Fibroblast of skin of left quadriceps (primary cell): ENCODE measurements at regions not wholly inside any gene's neighbourhood (a gene's known extent, or its start where the extent isn't known, plus 50 kb on each side); places are given as distances from the start of the nearest gene placed in this dataset.
"Not testable (repeated sequence)": the region's sequence is repeated elsewhere in the genome, so short reads cannot be mapped to it uniquely, and the experiment has no call there.

ENCODE experiments used
- DNase-seq, 2 experiments: peaks; one replicate each; pipeline ENCODE4 v3.0.0-alpha.2; 2013; ENCODE audit warnings: low read depth in 2 of 2

- DNase-seq, result no peak
Measured at GRCh38 chr1:55825461-55825860, 610.3 kb upstream of the USP24 start.

GRCh38 chr1:55824251-55824640 is 609.1 kb upstream of the USP24 start:
- DNase-seq, result no peak

GRCh38 chr1:55823541-55824250 is 608.5 kb upstream of the USP24 start:
- no peak for DNase-seq

- DNase-seq, result no peak
Measured at GRCh38 chr1:55822891-55823290, 607.7 kb upstream of the USP24 start.

- no peak for DNase-seq
Measured at GRCh38 chr1:55821234-55821633, 606.1 kb upstream of the USP24 start.

GRCh38 chr1:55820501-55820900 is 605.3 kb upstream of the USP24 start:
- no peak for DNase-seq

- no peak for DNase-seq
Measured at GRCh38 chr1:55819011-55819410, 603.8 kb upstream of the USP24 start.

- no peak for DNase-seq
Measured at GRCh38 chr1:55816456-55817426, 601.6 kb upstream of the USP24 start.

GRCh38 chr1:55815745-55816455 is 600.7 kb upstream of the USP24 start:
- no peak for DNase-seq

- no peak for DNase-seq
Measured at GRCh38 chr1:55814967-55815366, 599.8 kb upstream of the USP24 start.

- peak; percentile 49 to 55 for DNase-seq
Measured at GRCh38 chr1:55813618-55814017, 598.5 kb upstream of the USP24 start.

- DNase-seq, result no peak
Measured at GRCh38 chr1:55812281-55812680, 597.1 kb upstream of the USP24 start.

GRCh38 chr1:55808263-55808662 is 593.1 kb upstream of the USP24 start:
- no peak for DNase-seq

- DNase-seq, result no peak
Measured at GRCh38 chr1:55803429-55803828, 588.3 kb upstream of the USP24 start.

- DNase-seq, result no peak
Measured at GRCh38 chr1:55801481-55801880, 586.3 kb upstream of the USP24 start.

GRCh38 chr1:55800503-55800902 is 585.3 kb upstream of the USP24 start:
- DNase-seq, result no peak

GRCh38 chr1:55793856-55794255 is 578.7 kb upstream of the USP24 start:
- DNase-seq, result no peak

GRCh38 chr1:55792870-55793269 is 577.7 kb upstream of the USP24 start:
- no peak for DNase-seq

- no peak for DNase-seq
Measured at GRCh38 chr1:55789466-55789865, 574.3 kb upstream of the USP24 start.

- DNase-seq, result no peak
Measured at GRCh38 chr1:55786396-55786795, 571.2 kb upstream of the USP24 start.

GRCh38 chr1:55784941-55785450 is 569.8 kb upstream of the USP24 start:
- not testable (repeated sequence) for DNase-seq

- DNase-seq, result peak; percentile 65 to 66
Measured at GRCh38 chr1:55781944-55782482, 566.8 kb upstream of the USP24 start.
